HUES48 (cell line): ENCODE measurements at regions not wholly inside any gene's neighbourhood (a gene's known extent, or its start where the extent isn't known, plus 50 kb on each side); places are given as distances from the start of the nearest gene placed in this dataset.

ENCODE experiments used
- H3K27ac ChIP-seq: one replicate; pipeline ENCODE4 v1.7.0; 2013; ENCODE audit warnings: low read depth, low read length, inconsistent platforms
- H3K27me3 ChIP-seq: 2 replicates; pipeline ENCODE4 v1.6.1; 2013; ENCODE audit warnings: mild to moderate bottlenecking, low read length; ENCODE audit not compliant: control insufficient read depth, insufficient read depth
- H3K36me3 ChIP-seq: 2 replicates; pipeline ENCODE4 v1.6.1; 2013; ENCODE audit warnings: low read length; ENCODE audit not compliant: control insufficient read depth, insufficient read depth
- H3K4me1 ChIP-seq: 2 replicates; pipeline ENCODE4 v1.6.1; 2013; ENCODE audit warnings: mild to moderate bottlenecking, low read length; ENCODE audit not compliant: control insufficient read depth, insufficient read depth
- H3K4me3 ChIP-seq: 2 replicates; pipeline ENCODE4 v1.5.1; 2013; ENCODE audit warnings: mild to moderate bottlenecking, low read depth, low read length
- H3K9ac ChIP-seq: 2 replicates; pipeline ENCODE4 v1.6.1; 2013; ENCODE audit warnings: mild to moderate bottlenecking, low read depth, low read length, moderate library complexity
- H3K9me3 ChIP-seq: 2 replicates; pipeline ENCODE4 v1.6.1; 2013; ENCODE audit warnings: low read length; ENCODE audit not compliant: control insufficient read depth, insufficient read depth

GRCh38 chr4:15231265-15232091, 196.4 kb upstream of the C1QTNF7 start:
- Histone ChIP-seq H3K9ac (no peak overlapping the region), H3K27me3 (no peaks in the 10 kb centered on the region), H3K9me3 (no peaks in the 10 kb centered on the region), H3K4me1 (peaks cover 3% of the 10 kb centered on the region; the same call in 1 of the 2 replicates), H3K27ac (no peak overlapping the region), H3K36me3 (no peaks in the 10 kb centered on the region), H3K4me3 (no peak overlapping the region)

GRCh38 chr4:15232366-15233263, 195.2 kb upstream of the C1QTNF7 start:
- no peak overlapping the region for H3K4me3 ChIP-seq
- no peaks in the 10 kb centered on the region for H3K27me3 ChIP-seq
- no peaks in the 10 kb centered on the region for H3K9me3 ChIP-seq
- no peaks in the 10 kb centered on the region for H3K36me3 ChIP-seq
- no peak overlapping the region for H3K27ac ChIP-seq
- H3K9ac ChIP-seq, result no peak overlapping the region
- H3K4me1 ChIP-seq, result peaks cover 3% of the 10 kb centered on the region; the same call in 1 of the 2 replicates

GRCh38 chr4:15233264-15233597, 194.6 kb upstream of the C1QTNF7 start:
- Histone ChIP-seq H3K4me1 (peaks cover 3% of the 10 kb centered on the region; the same call in 1 of the 2 replicates), H3K27ac (no peak overlapping the region), H3K9ac (no peak overlapping the region), H3K4me3 (no peak overlapping the region), H3K27me3 (no peaks in the 10 kb centered on the region), H3K36me3 (no peaks in the 10 kb centered on the region), H3K9me3 (no peaks in the 10 kb centered on the region)

GRCh38 chr4:15233626-15234025, 194.2 kb upstream of the C1QTNF7 start:
- no peak overlapping the region for H3K9ac ChIP-seq
- H3K9me3 ChIP-seq, result no peaks in the 10 kb centered on the region
- peaks cover 3% of the 10 kb centered on the region; the same call in 1 of the 2 replicates for H3K4me1 ChIP-seq
- H3K27me3 ChIP-seq, result no peaks in the 10 kb centered on the region
- H3K27ac ChIP-seq, result no peak overlapping the region
- H3K4me3 ChIP-seq, result no peak overlapping the region
- no peaks in the 10 kb centered on the region for H3K36me3 ChIP-seq

- Histone ChIP-seq H3K9ac (no peak overlapping the region), H3K36me3 (no peaks in the 10 kb centered on the region), H3K4me3 (no peak overlapping the region), H3K4me1 (peaks cover 3% of the 10 kb centered on the region; the same call in 1 of the 2 replicates), H3K27me3 (no peaks in the 10 kb centered on the region), H3K9me3 (no peaks in the 10 kb centered on the region), H3K27ac (no peak overlapping the region)
Measured at GRCh38 chr4:15234116-15234855, 193.5 kb upstream of the C1QTNF7 start.

- peaks cover 3% of the 10 kb centered on the region; the same call in 1 of the 2 replicates for H3K4me1 ChIP-seq
- no peaks in the 10 kb centered on the region for H3K9me3 ChIP-seq
- no peaks in the 10 kb centered on the region for H3K36me3 ChIP-seq
- H3K27me3 ChIP-seq, result no peaks in the 10 kb centered on the region
- H3K4me3 ChIP-seq, result no peak overlapping the region
- no peak overlapping the region for H3K9ac ChIP-seq
- H3K27ac ChIP-seq, result no peak overlapping the region
Measured at GRCh38 chr4:15234856-15235126, 193.0 kb upstream of the C1QTNF7 start.

GRCh38 chr4:15235135-15235534, 192.7 kb upstream of the C1QTNF7 start:
- H3K9ac ChIP-seq, result no peak overlapping the region
- H3K4me1 ChIP-seq, result peaks cover 3% of the 10 kb centered on the region; the same call in 1 of the 2 replicates
- H3K36me3 ChIP-seq, result no peaks in the 10 kb centered on the region
- no peaks in the 10 kb centered on the region for H3K27me3 ChIP-seq
- H3K27ac ChIP-seq, result no peak overlapping the region
- H3K9me3 ChIP-seq, result no peaks in the 10 kb centered on the region
- H3K4me3 ChIP-seq, result no peak overlapping the region

GRCh38 chr4:15237648-15238230, 190.1 kb upstream of the C1QTNF7 start:
- Histone ChIP-seq H3K4me3 (no peak overlapping the region), H3K27ac (no peak overlapping the region), H3K36me3 (no peaks in the 10 kb centered on the region), H3K4me1 (no peaks in the 10 kb centered on the region), H3K27me3 (no peaks in the 10 kb centered on the region), H3K9me3 (no peaks in the 10 kb centered on the region), H3K9ac (no peak overlapping the region)

GRCh38 chr4:15238720-15239119, 189.1 kb upstream of the C1QTNF7 start:
- Histone ChIP-seq H3K9me3 (no peaks in the 10 kb centered on the region), H3K9ac (no peak overlapping the region), H3K27ac (no peak overlapping the region), H3K27me3 (no peaks in the 10 kb centered on the region), H3K4me3 (no peak overlapping the region), H3K4me1 (no peaks in the 10 kb centered on the region), H3K36me3 (no peaks in the 10 kb centered on the region)

- H3K4me3 ChIP-seq, result no peak overlapping the region
- no peaks in the 10 kb centered on the region for H3K9me3 ChIP-seq
- H3K27ac ChIP-seq, result no peak overlapping the region
- no peaks in the 10 kb centered on the region for H3K4me1 ChIP-seq
- H3K36me3 ChIP-seq, result no peaks in the 10 kb centered on the region
- no peaks in the 10 kb centered on the region for H3K27me3 ChIP-seq
- no peak overlapping the region for H3K9ac ChIP-seq
Measured at GRCh38 chr4:15239866-15240265, 188.0 kb upstream of the C1QTNF7 start.
